ENCODE measurements at regions not wholly inside any gene's neighbourhood (a gene's known extent, or its start where the extent isn't known, plus 50 kb on each side); places are given as distances from the start of the nearest gene placed in this dataset.

DNA sequence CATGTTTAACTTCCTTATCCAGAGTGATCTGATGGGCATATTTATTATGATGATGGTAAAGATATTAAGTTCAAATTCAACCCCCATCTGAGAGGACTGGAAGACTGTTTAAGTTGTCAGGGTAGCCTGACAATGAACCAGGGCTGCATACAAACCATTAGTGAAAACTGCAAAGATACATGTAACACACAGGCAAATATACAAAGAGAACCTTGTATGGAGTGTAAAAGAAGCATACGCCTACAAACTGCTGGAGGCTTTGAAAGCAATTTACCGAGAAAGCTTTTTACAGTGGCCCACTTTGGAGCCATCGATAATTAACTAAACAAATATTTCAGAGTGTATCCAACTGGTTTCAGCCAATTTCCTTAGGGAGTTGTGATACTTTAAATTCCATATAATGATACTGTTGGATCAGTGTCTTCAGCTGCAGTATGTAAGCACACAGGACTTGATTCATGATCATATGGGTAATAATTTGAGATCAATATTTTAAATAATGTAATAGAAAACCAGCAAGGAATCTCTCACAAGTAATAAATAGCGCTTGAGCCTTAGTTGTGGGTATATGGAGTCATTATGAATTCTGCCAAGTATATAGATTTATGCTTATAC is 231.5 kb upstream of the SPRY2 start:
- H3K27me3 ChIP-seq (ENCODE audit: insufficient read depth, low read depth), result no peaks in the 10 kb centered on the region
- H3K4me1 ChIP-seq (ENCODE audit: low read depth, poor library complexity, severe bottlenecking), result no peaks in the 10 kb centered on the region
- no peak overlapping the region for H2AFZ ChIP-seq (ENCODE audit: low read depth)
- H3K79me2 ChIP-seq (ENCODE audit: insufficient read depth, low read depth), result no peaks in the 10 kb centered on the region
- H3K9ac ChIP-seq, result no peak overlapping the region
- no peak overlapping the region for H3K27ac ChIP-seq
- H3K4me2 ChIP-seq, result no peak overlapping the region
- no peak for TF ChIP-seq CTCF (conservative IDR thresholded peaks at IDR 0.05; ENCODE audit: low read depth, low read length)
- no peak overlapping the region for H3K4me3 ChIP-seq (IDR thresholded peaks at IDR 0.05; ENCODE audit: insufficient read depth, low read depth, low read length)
- H3K36me3 ChIP-seq (ENCODE audit: insufficient read depth), result no peaks in the 10 kb centered on the region
- no peaks in the 10 kb centered on the region for H4K20me1 ChIP-seq (ENCODE audit: insufficient read depth)

DNA sequence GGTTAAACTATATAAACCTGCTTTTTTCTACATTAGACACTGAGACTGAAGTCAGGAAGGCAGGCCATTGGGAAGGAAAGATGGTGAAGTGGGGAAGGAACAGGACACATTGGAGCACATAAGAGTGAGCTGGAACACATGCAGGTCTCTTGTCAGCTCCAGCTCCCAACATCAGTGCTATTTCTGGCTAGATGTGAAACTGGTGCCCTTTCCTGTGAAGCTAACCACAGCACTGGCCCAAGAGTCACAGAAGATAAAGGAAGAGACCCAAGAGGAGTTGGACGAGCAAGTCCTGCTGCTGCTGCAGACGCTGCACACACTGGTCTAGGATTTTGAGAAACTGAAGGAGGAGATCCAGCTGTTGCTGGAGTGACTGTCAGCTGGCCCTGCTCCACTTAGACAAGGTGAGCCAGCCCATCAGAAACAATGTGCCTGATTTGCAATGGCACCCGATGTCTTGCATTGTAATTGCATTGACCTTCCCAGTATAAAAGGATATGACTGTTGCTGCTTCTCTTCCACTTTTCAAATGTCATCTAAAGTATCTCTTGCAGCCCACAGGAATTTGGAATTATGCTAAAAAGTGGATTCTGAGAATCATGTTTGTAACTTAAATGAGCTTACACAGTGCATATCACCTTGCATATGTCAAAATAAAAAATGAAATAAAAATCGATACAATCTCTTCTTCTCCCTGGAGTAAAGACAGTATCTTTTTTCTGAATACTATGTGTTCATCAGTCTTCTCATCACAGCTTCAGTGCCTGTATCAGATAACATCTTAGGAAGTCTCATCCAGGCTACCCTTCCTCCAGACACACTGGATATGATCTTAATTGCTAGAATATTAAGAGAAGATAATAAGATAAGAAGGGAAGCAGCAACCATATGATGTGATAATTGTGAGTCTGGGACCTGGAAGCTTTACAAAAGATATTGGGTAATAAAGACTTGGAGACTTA is 230.7 kb upstream of the SPRY2 start:
- Histone ChIP-seq H3K79me2 (ENCODE audit: insufficient read depth, low read depth) (no peaks in the 10 kb centered on the region), H3K27ac (no peak overlapping the region), H3K4me1 (ENCODE audit: low read depth, poor library complexity, severe bottlenecking) (no peaks in the 10 kb centered on the region), H3K4me2 (no peak overlapping the region), H3K36me3 (ENCODE audit: insufficient read depth) (no peaks in the 10 kb centered on the region), H4K20me1 (ENCODE audit: insufficient read depth) (no peaks in the 10 kb centered on the region), H2AFZ (ENCODE audit: low read depth) (no peak overlapping the region), H3K9ac (no peak overlapping the region), H3K4me3 (IDR thresholded peaks at IDR 0.05; ENCODE audit: insufficient read depth, low read depth, low read length) (no peak overlapping the region), H3K27me3 (ENCODE audit: insufficient read depth, low read depth) (no peaks in the 10 kb centered on the region)
- no peak for TF ChIP-seq CTCF (conservative IDR thresholded peaks at IDR 0.05; ENCODE audit: low read depth, low read length)

GRCh38 chr13:80563439-80563838 is 222.5 kb upstream of the SPRY2 start:
- no peak overlapping the region for H3K9ac ChIP-seq
- TF ChIP-seq CTCF (conservative IDR thresholded peaks at IDR 0.05; ENCODE audit: low read depth, low read length), result no peak
- H3K4me3 ChIP-seq (IDR thresholded peaks at IDR 0.05; ENCODE audit: insufficient read depth, low read depth, low read length), result no peak overlapping the region
- no peak overlapping the region for H3K27ac ChIP-seq
- no peaks in the 10 kb centered on the region for H3K36me3 ChIP-seq (ENCODE audit: insufficient read depth)
- no peak overlapping the region for H2AFZ ChIP-seq (ENCODE audit: low read depth)
- no peak overlapping the region for H3K4me2 ChIP-seq
- no peaks in the 10 kb centered on the region for H3K27me3 ChIP-seq (ENCODE audit: insufficient read depth, low read depth)
- H3K79me2 ChIP-seq (ENCODE audit: insufficient read depth, low read depth), result no peaks in the 10 kb centered on the region
- H4K20me1 ChIP-seq (ENCODE audit: insufficient read depth), result no peaks in the 10 kb centered on the region
- H3K4me1 ChIP-seq (ENCODE audit: low read depth, poor library complexity, severe bottlenecking), result no peaks in the 10 kb centered on the region

GRCh38 chr13:80562433-80563156 is 221.7 kb upstream of the SPRY2 start:
- no peak overlapping the region for H3K4me2 ChIP-seq

More at GRCh38 chr13:80562433-80563156, 221.7 kb upstream of the SPRY2 start:
- Histone ChIP-seq H4K20me1 (ENCODE audit: insufficient read depth) (no peaks in the 10 kb centered on the region), H3K4me3 (IDR thresholded peaks at IDR 0.05; ENCODE audit: insufficient read depth, low read depth, low read length) (no peak overlapping the region), H3K27me3 (ENCODE audit: insufficient read depth, low read depth) (no peaks in the 10 kb centered on the region), H3K4me1 (ENCODE audit: low read depth, poor library complexity, severe bottlenecking) (no peaks in the 10 kb centered on the region), H3K9ac (no peak overlapping the region), H3K36me3 (ENCODE audit: insufficient read depth) (no peaks in the 10 kb centered on the region), H3K27ac (no peak overlapping the region), H3K79me2 (ENCODE audit: insufficient read depth, low read depth) (no peaks in the 10 kb centered on the region), H2AFZ (ENCODE audit: low read depth) (no peak overlapping the region)
- TF ChIP-seq CTCF (conservative IDR thresholded peaks at IDR 0.05; ENCODE audit: low read depth, low read length), result no peak

Measured in KMS-11 (cell line).